Endothelial cell of umbilical vein (primary cell): ENCODE measurements at regions not wholly inside any gene's neighbourhood (a gene's known extent, or its start where the extent isn't known, plus 50 kb on each side); places are given as distances from the start of the nearest gene placed in this dataset.

Experiments used
- BruUV-seq: library from RNA; stranded (reverse); fragments of 400-500 nt; replicated peaks from 2 replicates; lab custom pipeline; 2021; lab: Mats Ljungman, UMichigan
- CTCF ChIA-PET: fragments of 300-600, 350-600 bp; sonication (Branson Sonifier 250); formaldehyde crosslinking; loops from one replicate; lab custom pipeline; 2021; ENCODE audit warnings: antibody characterized with exemption, inconsistent platforms; lab: Charles Lee
- POLR2A ChIA-PET: fragments of 300-600, 350-600 bp; sonication (Branson Sonifier 250); formaldehyde crosslinking; loops from one replicate; lab custom pipeline; 2021; ENCODE audit warnings: antibody characterized with exemption, inconsistent platforms; lab: Charles Lee
- DNase-seq: peaks from one replicate; pipeline ENCODE4 v3.0.0-alpha.2; 2011; ENCODE audit warnings: low read depth, low spot score
- FAIRE-seq: peaks from 2 replicates; lab custom pipeline; 2011; peaks lifted over from hg19 to GRCh38; lab: Jason Lieb, UNC
- H2AFZ ChIP-seq: 2 replicates; pipeline ENCODE4 v1.6.0; 2012; ENCODE audit warnings: low read depth, low read length, control low read depth, inconsistent platforms
- H3K27ac ChIP-seq: 2 replicates; pipeline ENCODE4 v1.5.1; 2011; ENCODE audit warnings: low read depth, mild to moderate bottlenecking, control low read depth, low read length, moderate library complexity; ENCODE audit not compliant: insufficient read depth
- H3K27me3 ChIP-seq, 2 experiments: 2 replicates each; pipeline versions ENCODE4 v1.6.0 to v1.6.1; 2011; ENCODE audit warnings: low read length in 2 of 2, mixed read lengths in 1 of 2; ENCODE audit not compliant: control insufficient read depth in 2 of 2, insufficient read depth in 2 of 2
- H3K36me3 ChIP-seq, 2 experiments: 2 replicates in 1 of 2; 3 replicates in 1 of 2; pipeline ENCODE4 v1.5.1; 2011; ENCODE audit warnings: low read length in 2 of 2, mild to moderate bottlenecking in 1 of 2, moderate library complexity in 1 of 2; ENCODE audit not compliant: control insufficient read depth in 2 of 2, insufficient read depth in 2 of 2; ENCODE audit errors: extremely low read depth in 1 of 2
- H3K4me1 ChIP-seq: 3 replicates; pipeline ENCODE4 v1.5.1; 2011; ENCODE audit warnings: mild to moderate bottlenecking, low read length; ENCODE audit not compliant: control insufficient read depth, insufficient read depth; ENCODE audit errors: extremely low read depth
- H3K4me2 ChIP-seq: 2 replicates; pipeline ENCODE4 v1.6.1; 2011; ENCODE audit warnings: low read length, control low read depth, mixed read lengths; ENCODE audit not compliant: insufficient read depth
- H3K4me3 ChIP-seq, 3 experiments: fragments of 200-600 bp in 1 of 3; sonication (generic), shearing (Covaris generic) in 1 of 3; replicated peaks in 1 of 3; 2 replicates each; pipeline ENCODE4 v1.5.1; 2011 to 2016; ENCODE audit warnings: control low read depth in 3 of 3, low read length in 3 of 3, mild to moderate bottlenecking in 2 of 3, inconsistent platforms in 1 of 3, low read depth in 1 of 3, moderate library complexity in 1 of 3; ENCODE audit not compliant: insufficient read depth in 1 of 3
- H3K79me2 ChIP-seq: 2 replicates; pipeline ENCODE4 v1.6.0; 2012; ENCODE audit warnings: low read length, inconsistent platforms; ENCODE audit not compliant: control insufficient read depth, insufficient read depth
- H3K9ac ChIP-seq: replicated peaks from 2 replicates; pipeline ENCODE3; 2011; ENCODE audit warnings: low read length, control low read depth; ENCODE audit not compliant: insufficient read depth; ENCODE audit errors: extremely low read depth
- H3K9me1 ChIP-seq: replicated peaks from 3 replicates; pipeline ENCODE4 v1.6.0; 2011; ENCODE audit warnings: mild to moderate bottlenecking, low read length; ENCODE audit not compliant: control insufficient read depth, insufficient read depth; ENCODE audit errors: extremely low read depth
- H3K9me3 ChIP-seq: replicated peaks from 2 replicates; pipeline ENCODE4 v1.5.1; 2012; ENCODE audit warnings: low read length, inconsistent platforms; ENCODE audit not compliant: control insufficient read depth, insufficient read depth
- H4K20me1 ChIP-seq: replicated peaks from 2 replicates; pipeline ENCODE3; 2011; ENCODE audit warnings: mild to moderate bottlenecking, low read length; ENCODE audit not compliant: control insufficient read depth, insufficient read depth; ENCODE audit errors: extremely low read depth
- EZH2 ChIP-seq: IDR thresholded peaks from 2 replicates; pipeline ENCODE4 v1.6.1; 2012; ENCODE audit warnings: borderline replicate concordance, low read depth, mild to moderate bottlenecking, moderate library complexity, low read length, inconsistent platforms; ENCODE audit not compliant: severe bottlenecking
- FOS ChIP-seq: IDR thresholded peaks from 2 replicates; pipeline ENCODE4 v1.6.1; 2011; ENCODE audit warnings: mild to moderate bottlenecking, low read length, moderate library complexity, borderline replicate concordance; ENCODE audit not compliant: insufficient read depth
- GATA2 ChIP-seq: IDR thresholded peaks from 2 replicates; pipeline ENCODE4 v1.7.0; 2011; ENCODE audit warnings: low read depth, mild to moderate bottlenecking, moderate library complexity, mixed read lengths, low read length; ENCODE audit not compliant: insufficient read length, insufficient read depth
- JUN ChIP-seq: IDR thresholded peaks from 2 replicates; pipeline ENCODE4 v1.6.1; 2011; ENCODE audit warnings: borderline replicate concordance, low read depth; ENCODE audit not compliant: insufficient read length, insufficient read depth
- POLR2A ChIP-seq: IDR thresholded peaks from 2 replicates; pipeline ENCODE4 v1.6.1; 2012; ENCODE audit warnings: low read depth, mild to moderate bottlenecking, control low read depth, low read length
- POLR2AphosphoS5 ChIP-seq: IDR thresholded peaks from 2 replicates; pipeline ENCODE4 v1.6.1; 2012; ENCODE audit warnings: low read depth, mild to moderate bottlenecking, control low read depth, low read length, moderate library complexity; ENCODE audit not compliant: insufficient read depth
- dilution Hi-C: fragments of 300-500 bp; cut with MboI; formaldehyde crosslinking; loops from one replicate; pipeline ENCODE4 v1.15.0; 2019; ENCODE audit warnings: low sequenced_read_pairs; ENCODE audit not compliant: extremely low pct_ligation_motif_present
- intact Hi-C: fragments of 100-400 bp; cut with micrococcal nuclease; formaldehyde crosslinking; loops from one replicate; pipeline ENCODE4 v1.10.0; 2022
- TF ChIP-seq, protein P1 (sequence below): IDR thresholded peaks from 2 replicates; pipeline ENCODE4 v1.6.1; 2011; ENCODE audit not compliant: insufficient read depth, insufficient read length

- H2AFZ ChIP-seq = no peak overlapping the region
These were observed 144.3 kb upstream of the MTAP start for GRCh38 chr9:21657966-21658667.

DNA sequence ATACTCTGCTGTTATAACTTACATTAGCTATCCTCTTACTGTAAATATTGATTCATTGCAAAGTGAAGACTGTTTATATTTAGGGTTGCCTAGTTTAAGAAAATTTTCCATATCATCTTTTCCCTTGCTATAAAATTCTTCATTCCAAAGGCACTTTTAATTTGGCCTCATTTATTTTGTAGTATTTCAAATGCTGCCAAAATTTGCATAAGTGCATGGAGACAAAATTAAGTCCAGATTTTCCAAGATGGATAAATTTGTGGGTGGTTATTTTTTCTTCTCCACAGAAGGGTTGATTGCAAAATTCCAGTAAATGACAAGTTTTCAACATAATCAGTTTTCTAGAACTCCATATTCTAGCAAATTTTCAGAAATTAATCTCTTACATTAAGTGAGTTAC is 141.5 kb upstream of the MTAP start:
- no peaks in the 10 kb centered on the region for H4K20me1 ChIP-seq
- FAIRE-seq (no peak), DNase-seq (no peak)
- no peaks in the 10 kb centered on the region for H3K9me3 ChIP-seq
- TF ChIP-seq POLR2AphosphoS5 = no peak
- TF ChIP-seq, protein P1, sequence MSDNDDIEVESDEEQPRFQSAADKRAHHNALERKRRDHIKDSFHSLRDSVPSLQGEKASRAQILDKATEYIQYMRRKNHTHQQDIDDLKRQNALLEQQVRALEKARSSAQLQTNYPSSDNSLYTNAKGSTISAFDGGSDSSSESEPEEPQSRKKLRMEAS = no peak
- no peak for TF ChIP-seq EZH2
- no peak for TF ChIP-seq JUN
- dilution Hi-C loops = no loop called here
- H3K4me2 ChIP-seq = no peak overlapping the region
- no peak overlapping the region for H3K27ac ChIP-seq
- BruUV-seq = no TSS peak
- no peaks in the 10 kb centered on the region for H3K4me1 ChIP-seq
- H2AFZ ChIP-seq = no peak overlapping the region
- intact Hi-C loops = no loop called here
- H3K36me3 ChIP-seq = no peaks in the 10 kb centered on the region
- no peak overlapping the region for H3K4me3 ChIP-seq
- H3K79me2 ChIP-seq = no peaks in the 10 kb centered on the region
- ChIA-PET POLR2A (no interaction called here), CTCF (no interaction called here)
- H3K27me3 ChIP-seq = no peaks in the 10 kb centered on the region
- H3K9me1 ChIP-seq = no peaks in the 10 kb centered on the region
- no peak overlapping the region for H3K9ac ChIP-seq

More at GRCh38 chr9:21657966-21658667, 144.3 kb upstream of the MTAP start:
- H3K27me3 ChIP-seq = no peaks in the 10 kb centered on the region
- intact Hi-C loops (no loop called here), dilution Hi-C loops (no loop called here)
- H3K4me2 ChIP-seq = no peak overlapping the region
- ChIA-PET POLR2A (no interaction called here), CTCF (interaction anchor here (1.0 to 1.1 kb wide), 2 partner anchors 9 to 51 kb away, joined by 3 read pairs; no protein-coding TSS in a partner anchor)
- no peak for FAIRE-seq
- H3K79me2 ChIP-seq = no peaks in the 10 kb centered on the region
- H3K27ac ChIP-seq = no peak overlapping the region
- no peaks in the 10 kb centered on the region for H3K4me1 ChIP-seq
- no peaks in the 10 kb centered on the region for H3K36me3 ChIP-seq
- no TSS peak for BruUV-seq
- H3K9ac ChIP-seq = no peak overlapping the region
- H3K4me3 ChIP-seq = no peak overlapping the region
- H3K9me3 ChIP-seq = no peaks in the 10 kb centered on the region
- no peaks in the 10 kb centered on the region for H4K20me1 ChIP-seq
- no peaks in the 10 kb centered on the region for H3K9me1 ChIP-seq
- TF ChIP-seq EZH2 (no peak), GATA2 (no peak), FOS (no peak), POLR2A (no peak), POLR2AphosphoS5 (no peak), JUN (no peak)
- DNase-seq = no peak
